ENCODE measurements at regions not wholly inside any gene's neighbourhood (a gene's known extent, or its start where the extent isn't known, plus 50 kb on each side); places are given as distances from the start of the nearest gene placed in this dataset.

GRCh38 chr15:69593981-69594966, 141.7 kb downstream of the RPLP1 start:
- peak in 3 of 4 donors; percentile 13 to 57 (median 36) for DNase-seq (ENCODE audit: low read depth in 4 of 4, low spot score in 2 of 4)

DNA sequence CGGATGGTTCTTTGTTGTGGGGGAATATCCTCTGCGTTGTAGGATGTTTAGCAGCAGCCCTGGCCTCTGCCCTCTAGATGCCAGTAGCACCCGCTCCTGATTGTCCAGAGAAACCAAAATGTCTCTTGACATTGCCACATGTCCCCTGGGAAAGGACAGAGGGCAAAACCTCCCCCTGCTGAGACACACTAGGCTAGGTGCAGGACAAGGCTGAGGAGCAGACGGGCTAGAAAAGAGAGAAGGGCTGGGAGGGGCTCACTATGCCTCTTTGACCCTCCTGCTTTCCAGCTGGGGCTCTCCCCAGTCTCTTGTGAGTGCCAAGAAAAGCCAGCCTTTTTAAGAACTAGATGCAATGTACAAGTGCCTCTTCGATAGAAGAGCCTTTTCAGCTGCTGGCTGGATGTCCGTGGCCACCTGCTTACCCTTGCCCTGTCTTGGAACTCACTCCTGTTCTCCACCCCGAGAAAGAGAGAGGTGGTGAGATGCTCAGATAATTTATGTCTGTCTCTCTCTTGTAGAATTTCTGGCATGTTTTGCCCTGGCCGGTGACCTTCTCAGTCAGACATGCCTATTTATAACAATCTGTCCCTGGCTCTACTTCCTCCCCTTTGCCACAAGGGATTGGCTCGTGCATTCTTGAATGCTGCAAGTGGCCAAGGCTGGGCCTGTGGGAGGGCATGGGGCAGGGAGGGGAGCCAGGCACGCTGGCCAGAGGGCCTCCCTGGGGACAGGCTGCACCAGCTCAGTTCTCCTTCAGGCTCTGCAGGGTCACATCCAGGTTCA, 142.6 kb downstream of the RPLP1 start:
- DNase-seq (ENCODE audit: low read depth in 4 of 4, low spot score in 2 of 4) = no peak

- no peak for DNase-seq (ENCODE audit: low read depth in 4 of 4, low spot score in 2 of 4)
These were observed 144.5 kb downstream of the RPLP1 start for GRCh38 chr15:69597061-69597592.

DNA sequence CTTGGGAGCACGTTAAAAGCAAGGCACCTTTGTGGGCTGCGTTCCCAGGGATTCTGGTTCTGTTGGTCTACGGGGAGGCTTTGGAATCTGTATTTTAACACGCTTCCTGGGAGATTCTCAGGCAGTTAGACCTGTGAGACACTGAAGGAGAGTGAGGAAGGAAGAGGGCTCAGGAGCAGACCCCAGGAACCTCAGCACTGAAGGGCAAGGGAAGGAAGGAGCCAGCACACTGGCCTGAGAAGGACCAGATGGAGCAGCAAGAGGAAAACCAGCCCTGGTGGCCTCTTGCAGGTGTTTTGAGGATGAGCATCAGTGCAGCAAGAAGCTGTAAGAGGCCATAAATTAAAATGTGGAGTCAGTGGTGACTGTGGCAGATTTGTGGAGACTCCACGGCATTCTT, 146.7 kb downstream of the RPLP1 start:
- no peak for DNase-seq (ENCODE audit: low read depth in 4 of 4, low spot score in 2 of 4)

DNA sequence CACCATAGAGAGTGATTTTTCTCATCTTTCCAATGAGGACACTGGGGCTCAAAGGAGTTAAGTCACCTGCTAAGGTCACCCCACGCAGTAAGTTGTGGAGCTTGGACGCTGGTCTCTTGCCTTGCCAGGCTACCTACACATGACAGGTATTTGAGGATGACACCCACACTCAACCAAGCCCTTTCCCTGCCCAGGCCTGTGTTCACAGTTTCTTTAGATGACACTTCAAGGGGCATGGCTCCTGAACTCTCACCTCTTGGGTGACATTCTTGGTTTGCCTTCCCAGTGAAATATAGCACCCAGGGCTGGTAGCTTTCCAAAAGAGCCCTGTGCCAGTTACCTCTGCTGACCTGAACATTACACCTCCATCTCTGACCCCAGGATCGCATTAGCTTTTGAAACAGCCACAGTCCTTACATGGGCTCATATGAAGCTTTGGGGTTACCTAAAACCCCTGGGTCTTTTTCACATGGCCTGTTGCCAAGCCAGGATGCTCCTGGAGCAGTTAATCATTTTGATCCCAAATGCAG, 148.0 kb downstream of the RPLP1 start:
- no peak for DNase-seq (ENCODE audit: low read depth in 4 of 4, low spot score in 2 of 4)

DNA sequence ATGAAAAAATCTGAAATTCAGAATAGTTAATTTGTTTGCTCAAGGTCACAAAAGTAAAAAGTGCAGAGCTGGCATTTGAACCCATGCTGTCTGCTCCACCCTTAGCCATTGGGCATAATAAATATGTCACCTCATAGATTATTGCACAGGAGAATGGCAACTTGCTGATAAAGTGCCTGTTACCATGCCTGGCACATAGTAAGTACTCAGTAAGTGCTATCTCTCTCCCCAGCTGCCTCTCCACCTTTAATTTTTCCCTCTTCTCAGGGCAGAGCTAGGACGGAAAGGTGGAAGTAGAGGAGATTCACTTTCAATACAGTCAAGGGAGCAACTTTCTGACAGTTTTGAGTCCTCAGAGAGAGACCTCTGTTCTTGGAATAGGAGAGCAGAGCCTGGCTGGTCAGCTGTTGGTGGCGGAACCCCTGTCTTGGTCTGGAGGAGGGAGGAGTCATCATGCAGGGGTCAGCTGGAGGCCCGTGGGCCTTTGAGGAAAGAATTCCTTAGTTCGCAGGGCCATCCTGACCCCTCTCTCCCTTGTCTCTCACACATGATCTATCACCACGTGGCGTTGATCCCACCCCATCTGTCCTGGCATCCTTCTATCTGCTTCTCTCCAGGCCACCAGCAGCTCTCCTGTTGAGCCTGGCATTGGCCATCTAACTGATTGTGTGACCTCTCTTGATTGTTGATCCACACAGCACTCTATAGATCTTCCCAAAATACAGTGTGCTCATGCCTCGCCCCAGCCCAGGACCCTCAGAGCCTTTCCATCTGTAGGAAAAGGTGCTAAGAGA, 149.3 kb downstream of the RPLP1 start:
- DNase-seq (ENCODE audit: low read depth in 4 of 4, low spot score in 2 of 4) = no peak

- no peak for DNase-seq (ENCODE audit: low read depth in 4 of 4, low spot score in 2 of 4)
These were observed 150.3 kb downstream of the RPLP1 start for GRCh38 chr15:69602921-69603320.

DNA sequence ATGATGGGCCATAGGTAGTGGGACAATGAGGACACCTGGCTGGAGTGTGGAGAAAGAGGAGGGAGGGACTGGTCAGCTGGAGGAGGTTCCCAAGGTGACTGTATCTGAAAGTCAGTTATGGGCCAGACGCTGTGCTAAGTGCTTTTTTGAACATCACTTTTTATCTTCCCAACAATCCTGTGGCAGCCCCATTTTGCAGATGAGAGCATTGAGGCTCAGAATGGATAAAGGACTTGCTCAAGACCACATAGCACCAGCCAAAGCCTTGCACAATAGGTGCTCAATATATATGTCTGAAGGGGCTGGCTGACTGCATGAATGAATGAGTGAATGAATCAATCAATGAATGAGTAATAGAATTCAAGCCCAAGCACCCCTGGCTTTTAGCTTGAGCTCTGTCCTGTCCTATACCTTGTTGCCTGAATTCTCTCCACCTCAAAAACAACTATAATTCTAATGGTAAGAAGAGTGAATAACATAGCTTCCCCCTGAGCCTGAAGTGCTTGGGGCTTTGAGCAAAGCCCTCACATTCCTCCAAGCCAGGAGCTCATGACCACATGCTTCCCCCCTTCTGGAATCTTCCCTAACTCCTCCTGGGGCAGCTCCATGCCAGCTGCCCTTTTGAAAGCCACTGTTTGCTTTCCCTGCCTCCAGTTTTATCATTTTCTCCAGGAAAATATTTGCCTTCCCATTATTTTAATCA, 150.9 kb downstream of the RPLP1 start:
- no peak for DNase-seq (ENCODE audit: low read depth in 4 of 4, low spot score in 2 of 4)

DNA sequence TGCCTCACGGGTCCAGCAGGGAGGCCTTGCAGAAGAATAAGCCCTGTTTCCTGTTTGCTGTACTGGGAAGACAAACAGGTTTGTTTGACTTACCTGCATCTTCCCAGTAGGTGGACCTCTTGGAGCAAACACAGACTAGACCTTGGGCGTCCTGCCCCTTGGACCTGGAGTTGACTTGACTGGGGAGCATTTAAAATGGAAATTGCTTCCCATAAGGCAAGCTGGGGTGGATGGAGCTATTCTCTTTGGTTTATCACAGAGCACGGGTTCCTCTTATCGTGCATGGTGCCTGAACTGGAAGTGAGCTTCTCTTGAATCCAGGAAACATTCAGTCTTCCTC, 151.4 kb downstream of the RPLP1 start:
- no peak for DNase-seq (ENCODE audit: low read depth in 4 of 4, low spot score in 2 of 4)

- DNase-seq (ENCODE audit: low read depth in 4 of 4, low spot score in 2 of 4) = no peak
These were observed 153.5 kb downstream of the RPLP1 start for GRCh38 chr15:69606144-69606543.

- no peak for DNase-seq (ENCODE audit: low read depth in 4 of 4, low spot score in 2 of 4)
These were observed 154.4 kb downstream of the RPLP1 start for GRCh38 chr15:69606921-69607500.

GRCh38 chr15:69608661-69609060, 156.0 kb downstream of the RPLP1 start:
- DNase-seq (ENCODE audit: low read depth in 4 of 4, low spot score in 2 of 4) = no peak

GRCh38 chr15:69609176-69609575, 156.6 kb downstream of the RPLP1 start:
- DNase-seq (ENCODE audit: low read depth in 4 of 4, low spot score in 2 of 4) = no peak

DNA sequence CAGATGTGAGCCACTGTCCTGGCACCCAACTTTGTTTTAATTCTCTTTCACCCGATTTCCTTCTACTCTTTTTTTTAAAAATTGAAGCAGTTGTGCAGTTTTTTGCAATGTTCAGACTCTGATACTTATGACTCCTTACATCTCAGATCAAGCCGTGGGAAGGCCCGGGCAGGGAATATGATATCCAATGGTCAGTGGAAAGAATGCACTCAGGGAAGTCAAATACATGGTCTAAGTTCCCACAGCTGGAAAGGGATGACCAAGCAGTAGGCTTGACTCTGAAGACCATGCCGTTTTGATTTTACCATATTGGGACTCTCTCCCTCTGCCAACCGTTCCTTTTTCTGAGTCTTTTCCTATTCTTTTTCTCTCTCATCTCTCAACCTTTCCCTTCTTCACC, 157.2 kb downstream of the RPLP1 start:
- DNase-seq (ENCODE audit: low read depth in 4 of 4, low spot score in 2 of 4) = no peak

GRCh38 chr15:69610277-69610676, 157.7 kb downstream of the RPLP1 start:
- DNase-seq (ENCODE audit: low read depth in 4 of 4, low spot score in 2 of 4) = no peak

DNA sequence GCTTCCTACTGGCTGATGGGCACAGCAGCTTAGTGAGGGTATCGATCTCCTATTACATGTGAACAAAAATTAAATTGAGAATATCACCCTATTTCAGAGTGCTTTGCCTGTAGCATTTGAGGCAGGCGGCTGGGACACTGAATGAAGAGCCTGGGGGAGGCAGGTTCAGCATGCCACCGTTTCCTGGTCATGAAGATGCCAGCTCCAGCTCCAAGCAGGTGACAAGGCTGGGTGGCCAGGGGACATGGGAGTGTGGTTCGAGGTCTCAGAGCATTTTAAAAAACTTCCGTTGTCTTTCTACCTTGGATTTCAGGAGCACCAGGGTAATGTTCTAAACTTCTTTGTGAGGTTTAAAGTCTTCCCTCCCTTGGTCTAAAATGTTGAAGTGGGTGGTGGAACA, 158.2 kb downstream of the RPLP1 start:
- DNase-seq (ENCODE audit: low read depth in 4 of 4, low spot score in 2 of 4) = no peak

GRCh38 chr15:69612112-69612511, 159.5 kb downstream of the RPLP1 start:
- no peak for DNase-seq (ENCODE audit: low read depth in 4 of 4, low spot score in 2 of 4)

- DNase-seq (ENCODE audit: low read depth in 4 of 4, low spot score in 2 of 4) = no peak
These were observed 160.6 kb downstream of the RPLP1 start for GRCh38 chr15:69613182-69613581.

- no peak for DNase-seq (ENCODE audit: low read depth in 4 of 4, low spot score in 2 of 4)
These were observed 161.4 kb downstream of the RPLP1 start for GRCh38 chr15:69613988-69614387.

Measured in left renal cortex interstitium (tissue), 4 donors.